B cell (primary cell): ENCODE measurements at regions not wholly inside any gene's neighbourhood (a gene's known extent, or its start where the extent isn't known, plus 50 kb on each side); places are given as distances from the start of the nearest gene placed in this dataset.

Source experiments
- CTCF ChIP-seq: fragments of 200-600 bp; IDR thresholded peaks from one replicate; pipeline ENCODE4 v1.8.0; 2022; ENCODE audit warnings: antibody characterized with exemption, mild to moderate bottlenecking
- EZH2 ChIP-seq: IDR thresholded peaks from 2 replicates; pipeline ENCODE4 v1.6.1; 2012; ENCODE audit warnings: borderline replicate concordance, low read depth, mild to moderate bottlenecking, moderate library complexity, low read length; ENCODE audit not compliant: insufficient read depth, poor library complexity, severe bottlenecking

- TF ChIP-seq CTCF (no peak), EZH2 (no peak)
Measured at GRCh38 chr2:239577935-239578334, 177.1 kb upstream of the HDAC4 start.
